ENCODE measurements at regions not wholly inside any gene's neighbourhood (a gene's known extent, or its start where the extent isn't known, plus 50 kb on each side); places are given as distances from the start of the nearest gene placed in this dataset.

GRCh38 chr2:58896638-58897037 is 655.5 kb upstream of the FANCL start:
- Histone ChIP-seq H3K9ac (ENCODE audit: low read length) (no peak overlapping the region), H3K27me3 (ENCODE audit: low read depth, low read length) (no peaks in the 10 kb centered on the region)

GRCh38 chr2:58895857-58896256 is 654.7 kb upstream of the FANCL start:
- H3K79me2 ChIP-seq (ENCODE audit: low read length) = no peaks in the 10 kb centered on the region
- no peak overlapping the region for H3K4me3 ChIP-seq (ENCODE audit: low read length)
- H3K36me3 ChIP-seq (replicated peaks; ENCODE audit: low read depth, low read length) = no peaks in the 10 kb centered on the region
- no peaks in the 10 kb centered on the region for H3K27me3 ChIP-seq (ENCODE audit: low read depth, low read length)
- no peaks in the 10 kb centered on the region for H4K20me1 ChIP-seq (ENCODE audit: insufficient read depth, low read length)
- H3K9me3 ChIP-seq (ENCODE audit: insufficient read depth, low read length) = no peaks in the 10 kb centered on the region
- H3K4me2 ChIP-seq (ENCODE audit: low read length) = no peak overlapping the region
- H3K27ac ChIP-seq (ENCODE audit: low read length) = no peak overlapping the region
- no peaks in the 10 kb centered on the region for H3K4me1 ChIP-seq (ENCODE audit: low read length)
- H3K9ac ChIP-seq (ENCODE audit: low read length) = no peak overlapping the region
- no peak overlapping the region for H2AFZ ChIP-seq (ENCODE audit: low read depth, low read length)
- TF ChIP-seq EZH2phosphoT487 (IDR thresholded peaks at IDR 0.05; ENCODE audit: low read depth) = no peak
- no peak for TF ChIP-seq CTCF (IDR thresholded peaks at IDR 0.05; ENCODE audit: low read depth, low read length)

More at GRCh38 chr2:58896638-58897037, 655.5 kb upstream of the FANCL start:
- Histone ChIP-seq H3K36me3 (replicated peaks; ENCODE audit: low read depth, low read length) (no peaks in the 10 kb centered on the region), H3K79me2 (ENCODE audit: low read length) (no peaks in the 10 kb centered on the region), H3K27ac (ENCODE audit: low read length) (no peak overlapping the region), H3K4me2 (ENCODE audit: low read length) (no peak overlapping the region), H3K4me3 (ENCODE audit: low read length) (no peak overlapping the region), H2AFZ (ENCODE audit: low read depth, low read length) (no peak overlapping the region), H3K4me1 (ENCODE audit: low read length) (no peaks in the 10 kb centered on the region), H3K9me3 (ENCODE audit: insufficient read depth, low read length) (no peaks in the 10 kb centered on the region), H4K20me1 (ENCODE audit: insufficient read depth, low read length) (no peaks in the 10 kb centered on the region)
- TF ChIP-seq EZH2phosphoT487 (IDR thresholded peaks at IDR 0.05; ENCODE audit: low read depth) = no peak
- TF ChIP-seq CTCF (IDR thresholded peaks at IDR 0.05; ENCODE audit: low read depth, low read length) = no peak

DNA sequence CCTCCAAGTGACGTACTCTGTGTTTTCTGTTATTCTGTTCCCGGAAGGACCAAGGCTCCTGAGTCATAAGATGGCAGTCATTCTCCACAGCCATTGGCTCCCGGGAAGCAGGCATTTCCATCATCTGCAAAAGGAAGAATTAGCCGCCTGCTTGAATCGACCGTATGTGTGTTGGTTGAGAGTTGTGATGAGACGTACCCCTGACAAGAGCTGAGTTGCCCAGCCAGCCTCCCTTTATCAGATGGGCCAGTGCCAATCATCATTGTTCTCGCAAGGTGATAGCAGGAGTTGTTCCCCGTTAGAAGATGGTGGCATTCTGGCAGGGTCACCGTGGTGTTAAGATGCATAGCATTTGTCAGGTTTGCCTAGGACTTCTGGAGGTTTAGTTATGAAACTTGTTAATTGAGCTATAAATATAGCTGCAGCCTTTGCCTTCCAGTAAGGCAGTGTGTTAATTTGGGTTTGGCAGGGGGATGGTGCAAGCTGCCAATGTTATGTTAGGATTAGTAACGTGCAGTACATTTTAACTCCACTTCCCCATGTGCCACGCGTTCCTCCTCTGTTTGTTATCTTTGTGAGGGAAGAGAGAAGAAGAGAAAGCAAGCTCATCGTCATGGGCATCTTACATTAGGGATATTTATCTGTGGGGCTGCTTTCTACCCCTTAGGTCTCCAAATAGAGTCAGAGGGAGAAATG is 652.7 kb upstream of the FANCL start:
- Histone ChIP-seq H3K79me2 (ENCODE audit: low read length) (no peaks in the 10 kb centered on the region), H4K20me1 (ENCODE audit: insufficient read depth, low read length) (no peaks in the 10 kb centered on the region), H3K9ac (ENCODE audit: low read length) (no peak overlapping the region), H2AFZ (ENCODE audit: low read depth, low read length) (no peak overlapping the region), H3K4me2 (ENCODE audit: low read length) (no peak overlapping the region), H3K9me3 (ENCODE audit: insufficient read depth, low read length) (no peaks in the 10 kb centered on the region), H3K27me3 (ENCODE audit: low read depth, low read length) (no peaks in the 10 kb centered on the region), H3K36me3 (replicated peaks; ENCODE audit: low read depth, low read length) (no peaks in the 10 kb centered on the region), H3K4me1 (ENCODE audit: low read length) (no peaks in the 10 kb centered on the region), H3K4me3 (ENCODE audit: low read length) (no peak overlapping the region), H3K27ac (ENCODE audit: low read length) (no peak overlapping the region)
- TF ChIP-seq CTCF (IDR thresholded peaks at IDR 0.05; ENCODE audit: low read depth, low read length) (no peak), EZH2phosphoT487 (IDR thresholded peaks at IDR 0.05; ENCODE audit: low read depth) (no peak)

DNA sequence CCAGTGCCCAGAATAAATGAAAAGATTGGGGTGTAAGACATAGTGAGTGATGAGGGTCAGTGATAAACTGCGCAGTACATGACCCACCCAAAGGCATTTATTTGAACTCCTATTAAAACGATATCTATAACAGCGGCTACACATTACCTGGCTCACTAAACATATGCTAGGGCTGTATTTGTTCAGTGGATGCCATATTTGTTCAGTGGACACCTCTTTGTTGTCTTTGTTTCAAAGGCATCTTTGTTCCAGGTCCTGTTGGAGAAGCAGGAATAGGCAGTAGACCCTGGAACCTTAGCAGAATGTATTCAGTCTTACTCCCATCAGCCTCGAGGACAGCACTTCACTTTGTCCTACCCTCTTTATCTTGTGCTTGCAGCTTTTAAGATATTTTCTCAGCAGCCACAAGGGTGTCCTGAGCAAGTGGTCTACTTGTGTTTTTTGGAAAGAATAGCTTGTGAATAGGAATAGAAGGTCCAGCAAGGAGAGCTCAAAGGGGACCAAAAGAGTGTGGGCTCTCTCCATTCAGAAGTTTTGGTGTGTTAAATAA is 650.8 kb upstream of the FANCL start:
- no peak overlapping the region for H3K27ac ChIP-seq (ENCODE audit: low read length)
- no peak overlapping the region for H3K4me2 ChIP-seq (ENCODE audit: low read length)
- H3K36me3 ChIP-seq (replicated peaks; ENCODE audit: low read depth, low read length) = no peaks in the 10 kb centered on the region
- H3K4me1 ChIP-seq (ENCODE audit: low read length) = no peaks in the 10 kb centered on the region
- H4K20me1 ChIP-seq (ENCODE audit: insufficient read depth, low read length) = no peaks in the 10 kb centered on the region
- no peaks in the 10 kb centered on the region for H3K9me3 ChIP-seq (ENCODE audit: insufficient read depth, low read length)
- H3K9ac ChIP-seq (ENCODE audit: low read length) = no peak overlapping the region
- H3K79me2 ChIP-seq (ENCODE audit: low read length) = no peaks in the 10 kb centered on the region
- no peak overlapping the region for H2AFZ ChIP-seq (ENCODE audit: low read depth, low read length)
- H3K4me3 ChIP-seq (ENCODE audit: low read length) = no peak overlapping the region
- no peaks in the 10 kb centered on the region for H3K27me3 ChIP-seq (ENCODE audit: low read depth, low read length)
- TF ChIP-seq CTCF (IDR thresholded peaks at IDR 0.05; ENCODE audit: low read depth, low read length) = no peak
- no peak for TF ChIP-seq EZH2phosphoT487 (IDR thresholded peaks at IDR 0.05; ENCODE audit: low read depth)

Data from OCI-LY3 (cell line).